Gastroesophageal sphincter (tissue), 4 donors: ENCODE measurements at regions not wholly inside any gene's neighbourhood (a gene's known extent, or its start where the extent isn't known, plus 50 kb on each side); places are given as distances from the start of the nearest gene placed in this dataset.

Source experiments
- ATAC-seq: fragments of 150-250 bp; one replicate; pipeline ENCODE4 v1.9.1; 2016; ENCODE audit warnings: mild to moderate bottlenecking, moderate library complexity
- H3K27ac ChIP-seq, 4 donors: fragments of 200-600 bp; sonication (generic) in 3 of 4; 1 replicate in 3 of 4; 2 replicates in 1 of 4; pipeline ENCODE4 v1.5.1; 2016 to 2019
- H3K27me3 ChIP-seq: fragments of 200-600 bp; sonication (generic); one replicate; pipeline ENCODE4 v1.5.1; 2019
- H3K36me3 ChIP-seq, 2 donors: fragments of 200-600 bp; sonication (generic); one replicate each; pipeline ENCODE4 v1.5.1; 2019; ENCODE audit warnings: control low read depth in 1 of 2
- H3K4me1 ChIP-seq, 3 donors: fragments of 200-600 bp; sonication (generic); 1 replicate in 2 of 3; 2 replicates in 1 of 3; pipeline ENCODE4 v1.5.1; 2016 to 2019; ENCODE audit warnings: control low read depth in 2 of 3
- H3K4me3 ChIP-seq, 2 donors: fragments of 200-600 bp; sonication (generic); one replicate each; pipeline ENCODE4 v1.5.1; 2019; ENCODE audit warnings: mild to moderate bottlenecking in 1 of 2, moderate library complexity in 1 of 2
- H3K9me3 ChIP-seq, 3 donors: fragments of 200-600 bp; sonication (generic); one replicate each; pipeline ENCODE4 v1.5.1; 2017 to 2019; ENCODE audit warnings: control low read depth in 2 of 3
- EP300 ChIP-seq: sonication (generic); formaldehyde crosslinking; IDR thresholded peaks from one replicate; pipeline ENCODE4 v1.6.1; 2017; ENCODE audit warnings: antibody characterized with exemption, mild to moderate bottlenecking
- POLR2A ChIP-seq, 2 donors: fragments of 450-650 bp; IDR thresholded peaks; one replicate each; pipeline ENCODE4 v1.6.1; 2017; ENCODE audit warnings: antibody characterized with exemption in 2 of 2, mild to moderate bottlenecking in 2 of 2, moderate library complexity in 1 of 2
- POLR2AphosphoS5 ChIP-seq: sonication (generic); formaldehyde crosslinking; IDR thresholded peaks from one replicate; pipeline ENCODE4 v1.6.1; 2017; ENCODE audit warnings: antibody characterized with exemption
- WGBS, 2 donors: methylation state at CpG; one replicate each; pipeline ENCODE4 v1.1.5; 2018; ENCODE audit warnings: low coverage in 1 of 2; 5-methylcytosine and 5-hydroxymethylcytosine counted together
- TF ChIP-seq, protein P1 (sequence below), 4 experiments: fragments of 200-600 bp in 2 of 4; fragments of 450-650 bp in 2 of 4; sonication (generic) in 1 of 4; IDR thresholded peaks; one replicate each; pipeline ENCODE4 v1.5.1; 2017 to 2019; ENCODE audit warnings: antibody characterized with exemption in 4 of 4, mild to moderate bottlenecking in 2 of 4, moderate library complexity in 2 of 4

DNA sequence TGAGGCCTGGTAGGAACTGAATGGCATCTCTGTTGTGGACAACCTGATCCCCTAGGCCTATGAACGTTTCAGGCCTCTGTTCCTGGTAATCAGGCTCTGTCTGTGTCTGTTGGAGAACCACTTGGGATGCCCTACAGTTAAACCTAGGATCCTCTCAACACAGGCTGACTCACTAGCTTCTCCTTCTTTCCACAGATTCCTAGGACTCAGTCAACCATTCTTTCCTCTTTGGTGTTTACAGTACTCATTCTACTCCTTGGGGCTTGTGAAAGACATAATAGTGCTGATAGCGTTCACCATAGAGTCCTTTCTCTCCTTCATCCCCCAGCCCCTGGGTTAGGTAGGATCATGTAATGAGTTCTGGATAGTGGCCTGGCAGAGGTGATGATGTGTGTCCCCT, 544.3 kb downstream of the METTL4 start:
- Histone ChIP-seq H3K36me3 (no peaks in the 10 kb centered on the region), H3K4me3 (no peak overlapping the region), H3K27ac (no peak overlapping the region), H3K27me3 (no peaks in the 10 kb centered on the region), H3K9me3 (no peaks in the 10 kb centered on the region), H3K4me1 (no peaks in the 10 kb centered on the region)
- ATAC-seq = no peak
- TF ChIP-seq EP300 = no peak
- TF ChIP-seq, protein P1, sequence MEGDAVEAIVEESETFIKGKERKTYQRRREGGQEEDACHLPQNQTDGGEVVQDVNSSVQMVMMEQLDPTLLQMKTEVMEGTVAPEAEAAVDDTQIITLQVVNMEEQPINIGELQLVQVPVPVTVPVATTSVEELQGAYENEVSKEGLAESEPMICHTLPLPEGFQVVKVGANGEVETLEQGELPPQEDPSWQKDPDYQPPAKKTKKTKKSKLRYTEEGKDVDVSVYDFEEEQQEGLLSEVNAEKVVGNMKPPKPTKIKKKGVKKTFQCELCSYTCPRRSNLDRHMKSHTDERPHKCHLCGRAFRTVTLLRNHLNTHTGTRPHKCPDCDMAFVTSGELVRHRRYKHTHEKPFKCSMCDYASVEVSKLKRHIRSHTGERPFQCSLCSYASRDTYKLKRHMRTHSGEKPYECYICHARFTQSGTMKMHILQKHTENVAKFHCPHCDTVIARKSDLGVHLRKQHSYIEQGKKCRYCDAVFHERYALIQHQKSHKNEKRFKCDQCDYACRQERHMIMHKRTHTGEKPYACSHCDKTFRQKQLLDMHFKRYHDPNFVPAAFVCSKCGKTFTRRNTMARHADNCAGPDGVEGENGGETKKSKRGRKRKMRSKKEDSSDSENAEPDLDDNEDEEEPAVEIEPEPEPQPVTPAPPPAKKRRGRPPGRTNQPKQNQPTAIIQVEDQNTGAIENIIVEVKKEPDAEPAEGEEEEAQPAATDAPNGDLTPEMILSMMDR (IDR thresholded peaks at IDR 0.05) = no peak
- no peak for TF ChIP-seq POLR2A (IDR thresholded peaks at IDR 0.05)
- no peak for TF ChIP-seq POLR2AphosphoS5
- WGBS, 2 donors = 64 to 72% methylated on average over 2 of the region's 2 CpGs

DNA sequence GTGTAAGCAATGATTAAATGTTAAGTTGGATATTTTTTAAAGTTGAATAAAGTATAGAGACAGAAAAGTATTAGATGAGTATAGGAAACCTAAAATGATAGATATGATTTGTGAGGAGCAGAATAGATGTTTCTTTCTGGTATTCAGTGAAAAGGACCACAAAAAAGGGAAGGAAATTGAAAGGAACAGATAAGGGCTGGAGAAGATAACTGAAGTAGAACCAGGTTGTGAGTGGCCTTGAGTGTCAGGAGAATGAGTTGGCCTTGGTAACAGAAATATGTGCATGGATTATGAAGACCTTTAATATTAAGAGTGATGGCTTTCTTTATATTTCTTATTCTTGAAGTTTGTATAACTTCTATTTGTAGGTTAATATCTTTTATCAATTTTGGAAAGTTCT, 543.5 kb downstream of the METTL4 start:
- TF ChIP-seq EP300 (no peak), POLR2AphosphoS5 (no peak), POLR2A (IDR thresholded peaks at IDR 0.05) (no peak)
- TF ChIP-seq, protein P1 (IDR thresholded peaks at IDR 0.05) = no peak
- Histone ChIP-seq H3K27ac (no peak overlapping the region), H3K27me3 (no peaks in the 10 kb centered on the region), H3K9me3 (no peaks in the 10 kb centered on the region), H3K4me3 (no peak overlapping the region), H3K4me1 (no peaks in the 10 kb centered on the region), H3K36me3 (no peaks in the 10 kb centered on the region)
- ATAC-seq = no peak

DNA sequence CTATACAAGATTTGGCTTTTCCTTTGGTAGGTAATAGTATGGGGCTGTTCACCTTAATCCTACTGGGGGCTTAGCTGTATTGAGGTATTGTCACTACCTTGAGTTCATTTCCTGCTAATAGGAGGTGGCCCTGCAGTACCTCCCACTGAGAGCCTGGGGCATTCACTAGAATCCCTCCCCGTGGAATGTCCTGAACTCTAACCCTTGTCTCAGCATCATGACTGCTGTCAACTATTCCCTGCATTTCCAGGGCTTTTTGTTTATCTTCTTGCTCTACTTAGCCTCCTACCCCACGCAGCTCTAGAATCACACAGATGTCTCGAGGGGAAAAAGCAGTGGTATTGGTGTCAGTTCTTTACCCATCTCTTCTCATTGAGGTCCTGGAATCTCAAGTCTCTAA, 542.3 kb downstream of the METTL4 start:
- Histone ChIP-seq H3K36me3 (no peaks in the 10 kb centered on the region), H3K27ac (no peak overlapping the region), H3K27me3 (no peaks in the 10 kb centered on the region), H3K9me3 (no peaks in the 10 kb centered on the region), H3K4me1 (no peaks in the 10 kb centered on the region), H3K4me3 (no peak overlapping the region)
- WGBS, 2 donors = 42 to 52% methylated on average over 2 to 3 of the region's 3 CpGs
- TF ChIP-seq, protein P1 (IDR thresholded peaks at IDR 0.05) = no peak
- TF ChIP-seq POLR2A (IDR thresholded peaks at IDR 0.05) = no peak
- no peak for TF ChIP-seq EP300
- no peak for TF ChIP-seq POLR2AphosphoS5
- ATAC-seq = no peak

DNA sequence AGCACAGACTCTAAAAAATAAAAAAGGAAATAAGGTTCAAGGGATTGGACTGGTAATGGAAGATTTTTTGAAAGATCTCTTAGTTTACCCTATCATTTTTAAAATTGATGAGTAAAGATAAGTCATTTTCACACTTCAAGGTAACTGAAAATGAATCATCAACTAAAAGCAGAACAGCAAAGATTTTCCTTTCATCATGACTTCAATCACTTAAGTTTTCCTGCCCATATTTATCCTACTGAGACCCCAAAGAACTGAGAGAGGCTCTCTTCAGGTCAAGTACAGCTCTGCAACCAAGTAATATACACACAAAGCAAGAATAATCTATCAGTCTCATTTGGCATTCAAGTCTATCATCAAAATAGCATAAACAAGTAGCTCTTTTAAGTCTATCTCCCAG, 540.7 kb downstream of the METTL4 start:
- Histone ChIP-seq H3K9me3 (no peaks in the 10 kb centered on the region), H3K27ac (no peak overlapping the region), H3K36me3 (no peaks in the 10 kb centered on the region), H3K4me3 (no peak overlapping the region), H3K27me3 (no peaks in the 10 kb centered on the region), H3K4me1 (no peaks in the 10 kb centered on the region)
- TF ChIP-seq, protein P1 (IDR thresholded peaks at IDR 0.05) = no peak
- TF ChIP-seq EP300 (no peak), POLR2AphosphoS5 (no peak), POLR2A (IDR thresholded peaks at IDR 0.05) (no peak)
- ATAC-seq = no peak

DNA sequence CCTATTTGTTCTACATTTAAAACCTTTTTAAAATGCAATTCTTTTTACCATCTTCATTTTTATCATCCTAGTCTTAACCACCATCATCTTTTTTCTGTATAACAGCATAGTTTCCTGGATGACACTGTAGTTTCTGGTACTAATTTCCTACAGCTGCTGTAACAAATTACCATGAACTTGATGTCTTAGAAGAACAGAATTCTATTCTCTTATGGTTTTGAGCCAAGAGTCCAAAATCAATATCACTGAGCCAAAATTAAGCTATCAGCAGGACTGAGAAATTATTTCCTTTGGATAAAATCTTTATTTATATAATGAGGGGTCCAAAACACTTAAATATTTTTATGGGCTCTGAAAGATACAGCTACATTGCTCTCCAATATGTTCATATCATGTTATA, 539.3 kb downstream of the METTL4 start:
- no peaks in the 10 kb centered on the region for H3K9me3 ChIP-seq
- no peak for ATAC-seq
- TF ChIP-seq POLR2A (IDR thresholded peaks at IDR 0.05) (no peak), EP300 (no peak), POLR2AphosphoS5 (no peak)
- TF ChIP-seq, protein P1 (IDR thresholded peaks at IDR 0.05) = no peak

More for the DNA sequence above, 539.3 kb downstream of the METTL4 start:
- Histone ChIP-seq H3K36me3 (no peaks in the 10 kb centered on the region), H3K27me3 (no peaks in the 10 kb centered on the region), H3K27ac (no peak overlapping the region), H3K4me3 (no peak overlapping the region), H3K4me1 (no peaks in the 10 kb centered on the region)
